Activated CD4-positive, alpha-beta T cell treated with anti-CD3 and anti-CD28 coated beads, Interleukin-2, amount 50 U/mL, for 24 hours (primary cell): ENCODE measurements at regions not wholly inside any gene's neighbourhood (a gene's known extent, or its start where the extent isn't known, plus 50 kb on each side); places are given as distances from the start of the nearest gene placed in this dataset.

Source experiments
- DNase-seq, 2 donors: peaks; one replicate each; pipeline ENCODE4 v3.0.0-alpha.2; 2020; ENCODE audit warnings: low read depth in 1 of 2, low spot score in 1 of 2

DNA sequence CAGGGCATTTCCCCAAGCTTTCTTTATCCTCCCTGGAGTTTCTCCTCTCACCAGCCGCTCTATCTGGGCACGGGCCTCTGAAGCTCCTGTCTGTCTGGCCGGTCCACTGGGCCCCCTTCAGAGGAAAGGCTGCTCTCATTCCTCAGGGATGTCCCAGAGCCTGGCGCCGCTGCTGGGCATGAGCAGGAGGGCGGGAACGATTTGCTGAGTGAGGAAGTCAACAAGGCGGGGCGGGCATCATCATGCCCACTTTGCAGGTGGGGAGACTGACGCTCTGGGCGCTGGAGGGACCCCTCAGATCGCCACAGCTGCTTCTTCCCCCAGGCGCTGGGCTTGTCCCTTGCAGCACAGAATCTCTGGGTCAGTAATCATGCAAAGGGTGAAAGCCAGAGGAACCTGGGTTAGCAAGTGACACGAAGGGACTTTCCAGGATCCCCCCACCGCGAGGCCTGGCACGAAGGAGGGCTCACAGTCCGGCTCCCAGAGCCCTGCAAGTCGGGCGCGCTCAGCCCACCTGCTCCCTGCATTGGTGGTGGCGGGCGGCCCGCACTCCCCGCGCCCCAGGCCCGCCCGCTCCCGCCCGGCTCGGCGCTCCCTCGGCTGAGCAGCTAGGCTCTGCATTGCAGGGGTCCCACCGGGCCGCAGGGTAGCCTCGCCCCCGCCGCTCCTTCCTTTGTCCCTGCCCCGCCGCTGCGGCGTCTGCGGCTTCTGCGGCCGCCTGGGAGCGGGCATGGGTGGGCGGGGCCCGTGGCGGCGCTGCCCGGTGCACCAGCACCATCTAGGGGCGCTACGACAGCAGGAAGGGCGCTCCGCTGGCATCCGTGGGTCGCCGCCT is 157.8 kb downstream of the CYRIA start:
- DNase-seq: no peak

DNA sequence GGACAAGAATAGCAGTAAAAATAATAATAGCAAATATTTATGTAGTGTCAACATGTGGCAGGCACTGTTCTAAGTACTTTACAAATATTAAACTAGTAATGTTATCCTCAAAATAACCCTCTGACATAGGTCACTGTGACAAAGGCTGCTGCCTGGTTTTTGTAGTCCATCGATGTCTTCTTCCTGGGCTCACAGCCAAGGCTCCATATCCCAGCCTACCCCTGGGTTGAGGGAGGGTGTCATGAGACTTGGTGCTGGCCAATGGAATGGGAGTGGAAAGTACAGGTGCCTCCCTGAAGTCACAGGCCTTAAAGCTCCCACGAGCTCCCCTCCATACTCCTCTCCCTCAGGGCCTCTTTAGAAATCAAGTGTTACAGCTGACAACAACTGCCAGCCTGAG is 159.3 kb downstream of the CYRIA start:
- no peak for DNase-seq

DNA sequence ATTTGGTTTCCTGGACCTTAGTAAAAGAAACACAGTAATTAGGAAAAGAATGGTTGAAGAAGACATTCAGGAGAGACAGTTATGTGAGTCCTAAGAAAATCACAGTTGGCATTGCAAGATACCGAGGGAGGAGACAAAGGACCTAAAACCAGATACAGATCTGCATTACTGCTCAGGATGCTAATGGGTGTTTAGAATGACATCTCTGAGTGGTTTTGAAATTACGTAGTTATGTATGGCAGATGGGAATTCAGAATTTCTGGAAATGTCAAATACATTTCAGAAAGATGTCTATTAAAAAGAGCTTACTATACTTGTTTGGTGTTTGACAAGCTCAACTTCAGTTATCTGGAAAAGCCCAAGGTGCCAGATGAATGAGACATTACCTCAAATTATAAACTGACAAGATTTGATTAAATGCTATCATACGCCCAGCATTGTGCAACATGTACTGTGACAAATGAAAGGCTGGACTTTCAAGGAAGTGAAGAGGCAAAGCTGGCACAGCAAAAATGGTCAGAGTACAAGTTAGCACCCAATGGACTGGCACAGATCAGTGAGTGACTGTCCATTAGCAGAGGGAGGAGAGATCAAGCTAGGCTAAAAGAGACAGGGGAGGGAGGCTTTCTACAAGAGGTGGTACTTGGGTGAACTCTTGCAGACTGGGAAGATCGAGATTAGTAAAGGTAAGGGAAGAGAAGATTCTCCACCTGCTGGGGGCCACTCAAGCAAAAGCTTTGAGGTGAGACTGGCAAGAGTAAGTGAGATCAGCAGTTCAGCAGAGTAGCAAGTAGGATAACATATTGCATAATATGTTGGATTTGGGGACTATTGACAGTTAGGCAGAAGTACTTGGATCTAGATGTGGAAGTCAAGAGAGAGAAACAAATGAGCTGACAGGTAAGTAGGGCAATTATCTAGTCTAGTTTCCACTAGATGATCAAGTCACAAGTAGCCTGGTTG is 168.9 kb downstream of the CYRIA start:
- DNase-seq: no peak

DNA sequence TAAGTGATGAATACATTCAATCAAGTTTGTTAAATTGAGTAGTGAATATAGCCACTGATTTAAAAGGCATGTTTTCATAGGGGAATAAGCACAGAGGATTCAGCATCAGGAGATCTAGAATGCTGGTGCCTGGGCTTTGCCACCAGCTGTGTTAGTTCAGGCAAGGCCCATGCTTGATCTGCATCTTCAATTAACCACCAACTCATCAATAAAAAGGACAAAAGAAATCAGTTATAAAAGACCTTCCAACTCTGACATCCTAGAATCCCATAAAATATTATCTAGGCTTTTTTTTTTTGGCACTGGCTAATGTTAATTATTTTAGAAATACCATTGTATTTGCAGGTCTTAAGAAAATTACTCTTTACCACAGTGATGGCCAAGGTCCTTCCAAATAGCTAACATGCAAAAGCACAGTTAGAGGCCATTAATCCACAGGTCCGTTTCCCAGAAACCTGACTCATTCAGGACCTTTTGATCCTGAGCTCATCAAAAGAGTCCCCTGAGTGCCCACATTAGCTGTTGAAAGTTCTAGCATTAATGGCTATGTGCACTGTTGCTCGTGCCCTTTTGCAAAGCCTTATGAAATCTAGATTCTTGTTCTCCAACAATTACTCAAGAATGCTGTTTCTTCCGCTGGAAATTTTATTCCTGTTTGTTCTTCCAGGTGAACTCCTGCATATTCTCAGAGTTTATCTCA is 170.0 kb downstream of the CYRIA start:
- no peak for DNase-seq

DNA sequence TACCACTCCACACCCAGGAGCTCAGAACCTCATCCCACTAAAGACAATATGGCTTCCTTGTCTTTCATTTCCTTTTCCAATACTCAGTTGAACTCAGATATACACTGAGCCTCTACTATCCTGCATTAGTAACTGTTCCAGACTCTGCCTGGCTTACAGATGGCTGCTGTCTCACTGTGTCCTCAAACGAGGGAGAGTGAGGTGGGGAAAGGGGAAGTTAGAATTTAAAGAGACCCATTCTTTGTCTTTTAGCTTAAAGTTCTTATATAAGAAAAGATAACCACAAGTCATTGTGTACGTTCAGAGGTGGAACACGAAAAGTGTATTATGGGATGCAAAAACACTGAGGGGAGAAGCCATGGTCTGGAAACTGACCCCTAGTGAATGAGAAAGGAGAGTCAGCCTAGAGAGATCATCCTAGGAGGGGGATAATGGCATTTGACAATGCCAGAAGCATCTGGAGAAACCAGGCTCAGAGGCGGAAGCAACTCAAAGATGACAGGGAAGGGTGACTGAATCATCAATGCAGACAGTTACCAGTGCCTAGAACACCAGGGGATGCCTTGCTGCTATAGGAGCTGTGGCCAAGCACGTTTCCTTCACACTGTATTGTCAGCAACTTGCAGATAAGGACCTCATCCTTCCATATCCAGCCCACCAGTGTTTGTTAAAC is 170.7 kb downstream of the CYRIA start:
- no peak for DNase-seq

DNA sequence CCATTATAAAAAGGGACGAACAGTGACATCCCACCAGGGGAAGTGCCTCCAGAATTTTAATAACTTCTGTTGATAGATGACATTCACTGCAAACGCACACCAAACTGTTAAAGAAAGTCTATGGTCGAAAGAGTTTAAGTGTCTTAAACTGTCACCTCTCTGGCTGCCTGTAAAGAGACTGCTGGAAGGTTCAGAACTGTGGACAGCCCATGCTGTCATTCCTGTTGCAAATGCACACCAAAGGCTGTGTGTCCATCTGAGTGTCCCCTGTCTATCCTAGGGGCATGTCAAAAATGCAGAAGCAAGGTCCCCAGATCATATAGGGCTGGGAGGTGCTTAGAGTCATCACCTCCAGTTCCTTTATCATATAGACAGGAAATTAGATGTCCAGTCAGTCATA is 171.8 kb downstream of the CYRIA start:
- DNase-seq: no peak

DNA sequence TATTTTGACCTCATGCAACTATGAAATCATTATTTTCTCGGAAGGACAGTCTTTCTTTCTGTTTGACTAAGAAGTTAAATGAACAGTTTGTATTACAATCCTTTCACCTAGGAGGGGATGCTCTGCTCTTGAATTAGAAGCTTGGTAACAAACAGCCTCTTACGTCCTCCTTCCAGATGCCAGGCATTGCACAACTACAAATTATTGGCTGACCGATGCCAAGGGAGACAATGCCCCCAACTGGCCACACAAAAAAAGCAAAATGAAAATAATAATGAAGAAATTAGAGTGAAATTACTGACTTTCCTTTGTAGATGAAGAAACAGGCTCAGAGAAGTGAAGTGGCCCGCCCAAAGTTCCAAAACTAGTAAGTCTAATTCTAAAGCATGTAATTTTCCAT is 177.9 kb downstream of the CYRIA start:
- DNase-seq: no peak

DNA sequence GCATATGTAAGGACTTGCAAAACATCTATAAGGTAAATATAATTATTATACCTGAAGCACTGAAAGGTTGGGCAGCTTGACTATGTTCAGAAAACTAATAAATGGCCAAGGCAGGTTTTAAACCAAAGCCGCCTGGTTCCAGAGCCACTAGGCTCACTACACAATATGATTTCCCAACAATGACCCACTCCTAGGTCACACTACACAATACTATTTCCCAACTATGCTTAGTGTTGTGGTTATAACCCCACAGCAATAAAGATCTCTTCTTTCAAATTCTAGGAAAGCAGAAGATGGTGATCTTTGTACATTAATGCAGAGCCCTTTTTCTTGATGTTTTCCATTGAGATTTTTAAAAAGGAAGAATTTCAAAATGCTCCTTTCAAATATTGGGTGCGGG is 180.4 kb downstream of the CYRIA start:
- no peak for DNase-seq

DNA sequence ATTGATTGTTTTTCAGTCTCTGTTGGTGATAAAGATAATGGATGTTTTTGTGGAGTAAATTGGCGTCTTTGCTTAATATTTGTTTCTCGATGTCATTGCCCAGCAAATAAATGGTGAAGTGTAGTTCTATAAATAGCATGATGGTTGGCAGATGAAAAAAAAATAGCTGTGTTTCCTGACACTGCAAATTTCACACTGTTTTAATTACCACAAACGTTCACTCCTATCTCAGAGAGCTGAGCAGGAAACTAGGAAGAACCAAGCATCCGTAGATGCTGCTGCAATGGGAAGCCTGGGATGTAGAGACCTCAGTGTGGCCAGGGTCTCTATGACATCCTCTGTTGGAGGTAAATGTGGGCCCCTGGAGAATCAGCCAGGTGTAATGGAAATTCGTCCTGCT is 183.2 kb downstream of the CYRIA start:
- DNase-seq: no peak

DNA sequence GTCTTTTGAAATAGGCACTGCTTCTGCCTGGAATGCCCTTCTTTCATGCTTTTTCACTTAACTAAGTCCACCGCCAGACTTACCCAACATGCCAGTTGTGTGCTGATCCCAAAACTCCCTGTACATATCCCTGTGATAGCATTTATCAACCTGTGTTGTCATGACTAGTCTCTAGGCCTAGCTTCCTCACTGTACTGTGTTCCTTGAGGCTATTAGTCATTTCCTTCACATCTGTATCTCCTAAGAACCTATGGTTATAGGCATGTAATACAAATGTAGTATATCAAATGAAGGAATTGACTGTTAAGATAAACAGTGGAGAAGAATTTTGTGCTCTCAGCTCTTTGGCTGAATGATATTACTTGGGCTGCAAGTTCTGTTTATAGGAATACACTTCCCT is 184.3 kb downstream of the CYRIA start:
- DNase-seq: no peak

DNA sequence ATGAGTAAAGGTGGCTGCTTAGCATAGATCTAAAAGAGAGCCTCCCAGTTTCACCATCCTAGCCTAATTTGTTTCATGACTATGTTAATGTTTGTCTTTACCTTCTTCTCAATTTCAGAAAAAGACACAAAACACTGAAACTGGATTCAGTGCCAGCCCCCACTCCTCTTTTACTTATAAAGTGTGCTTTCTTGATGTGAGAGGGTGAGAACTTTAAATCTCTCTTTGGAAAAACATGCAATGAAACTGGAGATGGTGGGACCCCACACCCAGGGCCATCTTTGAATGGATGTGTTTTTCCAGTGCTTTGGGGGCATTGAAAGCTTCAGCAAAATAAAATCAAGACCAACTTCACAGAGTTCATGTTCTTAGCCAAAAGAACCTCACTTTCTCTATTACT is 185.9 kb downstream of the CYRIA start:
- no peak for DNase-seq

DNA sequence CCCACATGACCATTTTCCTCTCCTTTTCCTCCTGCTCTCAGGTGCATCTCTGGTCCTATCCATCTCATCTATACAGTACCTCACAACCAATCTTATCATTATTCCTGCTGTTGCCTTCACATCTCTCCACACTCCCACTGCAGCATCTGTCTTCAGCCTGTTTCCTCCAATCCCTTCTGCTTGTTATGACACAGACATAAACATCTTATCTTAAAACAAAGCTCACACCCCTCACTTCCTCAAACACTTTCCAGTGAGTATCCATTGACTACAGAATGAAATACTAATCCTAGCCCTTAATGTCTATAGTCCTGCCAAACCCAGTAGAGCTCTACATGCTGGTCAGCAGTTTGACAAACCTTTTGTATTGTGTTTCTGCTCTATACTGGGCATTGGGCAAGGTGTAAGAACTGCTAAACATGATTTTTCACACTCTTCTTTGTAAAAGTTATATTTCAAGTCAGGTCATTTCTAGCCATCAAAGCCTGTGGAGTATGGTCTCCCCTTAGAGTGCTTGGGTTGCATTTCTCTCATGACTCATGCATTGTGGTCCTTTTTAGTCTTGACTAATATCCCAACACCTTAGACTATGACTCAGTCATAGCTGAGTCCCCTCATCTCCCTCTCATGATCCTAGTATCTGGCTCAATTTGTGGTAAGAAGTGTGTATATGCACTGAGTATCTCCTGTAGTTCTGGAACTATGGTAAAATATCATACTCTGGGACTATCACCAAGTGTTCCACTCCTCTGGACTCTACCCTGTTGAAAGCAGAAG is 187.0 kb downstream of the CYRIA start:
- no peak for DNase-seq

DNA sequence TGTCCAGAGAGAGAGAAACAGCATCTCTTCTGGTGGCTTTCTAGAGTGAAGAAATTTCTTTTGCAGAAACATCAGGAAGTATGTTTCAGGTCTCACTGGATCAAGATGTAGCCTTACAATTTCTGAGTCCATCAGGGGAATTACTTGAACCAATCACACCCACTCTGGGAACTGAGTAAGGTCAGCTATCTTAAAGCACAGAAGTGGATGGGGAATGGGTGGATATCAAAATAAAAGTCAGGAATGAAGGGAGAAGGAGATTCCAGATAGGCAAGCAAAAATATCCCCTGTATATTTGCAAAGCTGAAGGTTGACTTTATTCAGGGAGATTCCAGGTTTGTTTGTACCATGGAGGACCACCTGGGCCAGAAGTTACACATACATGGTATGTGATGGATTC is 188.0 kb downstream of the CYRIA start:
- DNase-seq: no peak

DNA sequence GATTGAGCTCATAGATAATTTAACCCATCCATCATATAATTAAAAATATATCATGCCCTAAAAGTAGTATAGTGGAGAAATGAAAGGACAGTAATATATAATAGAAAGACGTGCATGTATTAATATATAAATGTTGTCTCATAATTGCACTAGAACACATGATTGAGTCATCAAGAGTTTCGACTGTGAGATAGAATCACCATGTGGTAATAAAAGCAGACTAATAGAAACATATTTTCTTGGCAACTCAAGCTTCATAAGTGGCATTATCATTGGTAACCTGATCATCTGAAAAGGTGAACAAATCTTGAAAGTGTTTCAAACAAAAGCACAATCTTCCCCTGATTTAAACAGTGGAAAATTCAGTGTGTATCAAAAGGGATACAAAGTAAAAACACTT is 188.8 kb downstream of the CYRIA start:
- no peak for DNase-seq

DNA sequence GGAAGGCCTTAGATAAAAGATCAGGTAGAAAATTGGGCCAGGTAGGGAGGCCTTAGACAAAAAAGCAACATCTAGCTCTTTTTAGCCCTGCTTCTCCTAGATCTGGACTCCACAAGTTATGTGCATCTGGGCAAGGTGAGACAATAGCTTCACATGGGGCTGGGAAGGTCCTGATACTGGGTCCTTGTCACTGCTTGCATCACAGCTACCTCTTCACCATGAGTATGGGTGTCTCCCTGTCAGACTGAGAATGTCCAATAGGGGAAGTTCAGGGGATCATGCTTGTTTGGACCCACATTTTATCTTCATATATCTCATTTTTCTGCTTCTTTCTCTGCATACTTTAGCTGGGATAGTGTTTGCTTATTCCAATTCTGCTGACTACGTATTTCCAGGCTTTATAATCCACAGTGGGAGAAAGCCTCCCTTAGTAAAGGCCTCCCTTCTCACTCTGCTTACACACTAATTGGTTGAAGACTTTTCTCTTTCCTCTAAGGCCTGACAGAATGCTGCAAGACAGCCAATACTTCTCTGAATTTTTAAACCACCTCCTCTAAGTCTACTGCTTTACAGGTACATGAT is 189.6 kb downstream of the CYRIA start:
- no peak for DNase-seq

DNA sequence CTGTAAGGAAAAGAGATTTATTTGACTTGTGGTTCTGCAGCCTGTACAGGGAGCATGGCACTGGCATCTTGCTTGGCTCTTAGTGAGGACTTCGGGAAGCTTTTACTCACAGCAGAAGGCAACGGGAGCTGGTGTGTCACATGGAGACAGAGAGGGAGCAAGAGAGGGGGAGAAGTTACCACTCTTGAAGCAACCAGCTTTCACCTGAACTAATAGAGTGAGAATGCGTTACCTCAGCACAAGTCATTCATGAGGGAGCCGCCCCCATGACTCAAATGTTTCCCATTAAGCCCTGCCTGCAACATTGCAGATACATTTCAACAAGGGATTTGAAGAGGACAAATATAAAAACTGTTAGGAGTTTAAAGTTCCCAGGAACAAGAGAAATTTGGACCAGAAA is 190.0 kb downstream of the CYRIA start:
- no peak for DNase-seq

DNA sequence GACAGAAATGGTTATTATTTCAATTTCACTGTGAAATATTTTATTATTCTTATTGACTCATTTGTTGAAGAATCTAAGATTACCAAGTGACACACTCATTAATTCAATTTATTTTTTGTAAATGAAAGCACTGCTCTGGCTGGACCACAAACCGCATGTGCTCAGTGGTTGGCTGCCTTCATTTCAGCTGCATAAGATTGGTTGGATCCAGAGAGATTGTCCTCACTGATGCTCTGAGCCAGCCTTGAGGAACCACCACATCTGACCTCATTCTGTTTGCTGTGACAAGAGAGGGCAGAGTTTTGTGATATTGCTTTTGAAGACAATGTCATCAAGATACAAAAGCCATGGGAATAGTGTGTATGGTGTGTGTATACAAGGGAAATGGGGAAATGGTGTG is 192.1 kb downstream of the CYRIA start:
- DNase-seq: no peak

DNA sequence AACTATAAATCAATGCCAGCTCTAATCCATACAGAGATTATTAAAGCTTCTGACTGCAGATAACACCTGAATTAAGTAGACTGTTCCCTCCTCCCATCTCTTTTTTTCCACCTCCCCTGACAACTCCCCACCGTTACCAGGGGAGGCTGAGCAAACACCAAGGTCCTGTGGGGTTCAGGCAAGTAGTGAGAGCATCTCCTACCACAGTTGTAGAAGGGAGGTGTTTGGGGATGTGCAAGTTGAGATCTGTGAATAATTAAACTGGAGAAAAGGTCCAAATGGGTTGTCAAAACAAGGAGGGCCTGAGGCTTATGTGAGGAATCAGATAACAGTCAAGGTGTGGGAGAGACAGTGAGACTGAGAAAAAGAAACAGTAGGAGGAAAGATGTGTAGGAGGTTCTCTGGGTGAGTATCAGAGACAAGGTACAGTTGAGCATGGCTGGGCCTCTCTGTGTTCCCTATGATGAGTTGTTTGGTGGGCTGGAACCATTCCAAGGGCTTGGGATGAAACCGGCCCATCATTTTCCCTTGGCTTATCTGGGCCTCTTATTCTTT is 194.6 kb downstream of the CYRIA start:
- no peak for DNase-seq

DNA sequence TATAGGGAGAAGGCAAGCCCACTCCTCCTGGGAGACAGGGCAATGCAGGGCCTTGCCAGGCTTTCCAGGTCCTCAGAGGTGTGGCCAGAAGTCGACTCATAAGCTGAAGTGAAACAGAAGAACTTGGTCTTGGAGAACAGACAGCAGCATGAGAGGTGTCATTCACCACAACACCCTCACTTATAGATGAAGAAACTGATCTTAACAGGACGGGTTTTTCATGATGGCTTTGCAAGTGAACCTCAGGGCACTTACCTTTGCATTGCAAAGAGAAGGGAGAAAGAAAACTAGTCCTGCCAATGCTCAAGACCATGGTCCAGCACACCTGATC is 198.8 kb downstream of the CYRIA start:
- no peak for DNase-seq
